SHP77 (cell line): ENCODE measurements at regions not wholly inside any gene's neighbourhood (a gene's known extent, or its start where the extent isn't known, plus 50 kb on each side); places are given as distances from the start of the nearest gene placed in this dataset.

Experiments
- DNase-seq, 2 experiments: peaks; one replicate each; lab custom pipeline; 2025; lab: John Stamatoyannopoulos, UW

DNA sequence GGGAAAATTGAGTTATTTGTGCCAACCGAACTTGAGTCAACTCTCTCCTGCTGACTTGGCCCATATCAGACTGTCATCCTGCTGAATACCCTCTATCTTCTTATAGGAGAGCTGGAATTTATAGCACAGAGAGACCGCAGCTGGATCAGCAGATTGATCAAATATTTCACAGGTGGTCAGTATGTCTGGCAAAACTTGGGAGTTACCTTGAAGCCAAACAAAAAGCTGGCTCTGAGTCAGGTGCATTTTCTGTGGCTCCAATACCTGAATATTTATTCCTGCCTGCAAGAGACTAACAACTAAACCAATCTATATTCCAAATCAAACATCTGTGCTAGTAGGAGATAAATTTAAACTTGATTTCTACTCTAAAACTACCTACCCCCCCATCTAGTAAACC, 752.1 kb upstream of the ALCAM start:
- DNase-seq, result no peak

DNA sequence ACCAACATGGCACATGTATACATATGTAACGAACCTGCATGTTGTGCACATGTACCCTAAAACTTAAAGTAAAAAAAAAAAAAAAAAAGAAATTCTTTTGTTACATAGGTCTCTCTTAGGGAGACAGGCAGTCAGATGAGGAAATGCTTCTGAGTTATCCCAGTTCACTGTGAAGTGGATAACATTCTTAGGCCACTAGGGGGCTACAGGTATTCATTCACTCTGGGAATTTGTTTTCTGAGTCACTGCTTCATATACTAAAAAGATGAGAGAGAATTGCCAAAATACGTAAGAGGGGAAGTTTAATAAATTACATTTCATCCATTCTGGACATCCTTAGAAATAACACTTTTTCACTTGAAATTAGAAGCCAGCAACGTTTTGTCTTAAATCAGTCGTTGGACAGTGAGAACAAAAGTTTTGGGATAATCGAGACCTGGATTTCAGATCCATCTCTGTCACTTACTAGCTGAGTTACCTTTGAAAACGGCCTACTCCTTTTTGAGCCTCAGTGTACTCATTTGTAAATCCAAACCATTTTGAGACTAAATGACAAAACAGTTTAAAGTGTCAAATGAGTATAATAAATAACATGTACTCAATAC, 738.4 kb upstream of the ALCAM start:
- peak in 1 of 2 experiments; percentile 34 for DNase-seq

DNA sequence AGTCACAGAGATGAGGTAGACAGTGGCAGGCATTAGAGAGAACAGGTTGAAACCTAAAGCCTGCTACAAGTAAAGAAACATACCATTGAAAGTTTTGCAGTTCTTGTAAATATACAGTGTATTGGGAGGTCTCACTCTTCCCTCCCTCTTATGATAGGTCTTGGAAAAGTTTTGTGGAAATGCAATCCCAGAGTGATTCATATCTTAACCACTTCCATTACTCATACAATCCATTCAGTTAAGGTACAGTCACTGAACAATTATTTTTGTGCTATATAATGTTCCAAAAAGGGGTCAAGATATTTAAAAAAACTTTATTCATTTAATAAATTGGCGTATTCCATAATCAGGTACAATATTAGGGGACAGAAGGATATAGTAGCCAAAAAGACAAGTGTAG, 737.7 kb upstream of the ALCAM start:
- no peak for DNase-seq

DNA sequence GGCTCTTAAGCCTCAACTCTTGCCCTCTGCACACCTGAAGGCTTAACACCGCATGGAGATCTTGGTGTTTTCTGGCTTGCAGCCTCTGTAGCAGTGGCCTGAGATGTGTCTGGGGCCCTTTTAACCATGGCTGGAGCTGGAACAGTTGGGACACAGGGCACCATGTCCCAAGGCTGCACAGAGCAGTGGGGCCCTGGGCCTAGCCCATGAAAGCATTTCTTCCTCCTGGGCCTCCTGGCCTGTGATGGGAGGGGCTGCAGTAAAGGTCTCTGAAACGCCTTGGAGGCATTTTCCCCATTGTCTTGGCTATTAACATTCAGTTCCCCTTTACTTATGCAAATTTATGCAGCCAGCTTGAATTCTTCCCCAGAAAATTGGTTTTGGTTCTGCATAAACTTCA, 735.5 kb upstream of the ALCAM start:
- DNase-seq, result no peak

DNA sequence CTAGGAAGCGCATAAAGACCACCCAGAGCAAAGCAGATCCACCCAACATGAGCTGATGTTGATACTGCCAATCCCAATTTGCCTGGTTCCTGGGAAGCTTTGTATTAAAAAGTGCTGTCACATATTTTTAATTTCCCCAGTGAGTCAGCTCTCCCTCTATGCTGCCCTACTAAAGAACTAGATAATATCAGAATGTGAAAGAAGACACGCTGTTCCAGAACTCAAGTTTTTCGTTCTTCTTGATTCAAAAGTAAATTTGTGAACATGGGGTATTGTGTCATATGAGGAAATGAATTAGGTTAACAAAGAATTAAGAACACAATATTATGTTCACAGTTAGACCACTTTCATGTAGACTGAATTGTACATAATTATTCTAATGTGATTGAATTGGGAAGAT, 734.2 kb upstream of the ALCAM start:
- DNase-seq, result no peak

DNA sequence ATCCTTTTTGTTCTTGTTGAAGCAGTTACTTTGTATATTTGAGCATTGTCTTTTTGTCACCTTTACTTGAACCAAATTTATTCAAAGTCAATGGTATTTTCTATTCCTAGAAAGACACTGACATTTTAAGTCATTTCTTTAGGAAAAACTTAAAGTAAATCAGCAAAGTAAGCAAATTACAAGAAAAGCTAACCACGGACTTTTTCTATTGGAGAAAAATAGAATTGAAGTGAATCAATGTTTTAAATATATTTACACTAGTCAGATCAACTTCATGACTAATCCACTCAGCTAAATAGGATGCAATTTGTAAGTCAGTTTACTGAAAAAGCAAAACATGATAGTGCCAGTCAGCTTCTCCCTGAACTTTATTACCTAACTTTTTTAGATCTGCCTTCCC, 733.8 kb upstream of the ALCAM start:
- DNase-seq, result no peak

DNA sequence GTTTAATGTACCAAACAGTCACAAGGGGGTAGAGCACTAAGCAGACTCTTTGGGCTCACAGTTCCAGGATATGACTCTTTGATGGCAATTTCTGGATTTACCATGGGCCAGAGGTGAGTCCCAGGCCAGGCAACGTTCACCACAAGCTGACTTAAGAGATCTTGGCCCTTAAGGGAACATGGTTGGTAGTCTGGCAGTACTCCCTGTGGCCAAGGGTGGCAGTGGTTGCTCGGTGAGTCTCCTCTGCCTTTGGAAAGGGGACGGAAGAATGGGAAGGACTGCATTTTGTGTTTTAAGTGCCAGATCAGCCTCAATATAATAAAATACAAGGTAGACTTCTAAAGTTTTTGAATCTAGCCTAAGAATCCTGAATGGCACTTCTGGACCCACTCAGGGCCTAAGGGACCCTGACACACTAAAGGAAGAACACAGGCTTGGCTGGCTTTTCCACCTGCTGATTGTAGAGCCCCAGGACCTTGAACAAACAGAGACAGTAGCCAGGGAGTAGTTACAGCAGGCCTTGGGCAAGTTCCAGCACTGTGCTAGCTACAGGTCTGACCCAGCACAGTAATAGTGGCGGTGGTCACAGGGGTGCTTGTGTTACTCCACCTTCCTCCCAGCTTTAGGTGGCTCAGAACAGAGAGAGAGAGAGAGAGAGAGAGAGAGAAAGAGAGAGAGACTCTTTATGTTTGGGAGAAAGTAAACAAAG, 730.7 kb upstream of the ALCAM start:
- DNase-seq, result no peak

DNA sequence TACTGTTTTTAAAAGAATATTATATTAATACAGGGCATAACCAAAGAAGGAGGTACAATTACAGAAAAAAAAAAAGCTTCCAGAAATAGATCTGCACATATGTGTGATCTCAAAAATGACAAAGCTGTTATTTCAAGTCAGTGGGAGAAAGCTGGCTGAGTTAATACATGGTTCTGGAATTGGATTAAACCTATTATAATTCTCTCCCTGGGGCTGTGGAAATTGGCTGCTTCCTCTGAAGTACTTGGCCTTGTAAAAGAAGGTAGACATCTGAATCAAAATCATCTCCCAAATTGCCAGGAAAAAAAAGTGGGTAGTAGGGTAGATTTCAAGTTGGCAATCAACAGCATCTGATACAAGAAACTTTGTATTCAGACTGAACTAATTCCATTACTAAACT, 723.9 kb upstream of the ALCAM start:
- DNase-seq, result no peak

DNA sequence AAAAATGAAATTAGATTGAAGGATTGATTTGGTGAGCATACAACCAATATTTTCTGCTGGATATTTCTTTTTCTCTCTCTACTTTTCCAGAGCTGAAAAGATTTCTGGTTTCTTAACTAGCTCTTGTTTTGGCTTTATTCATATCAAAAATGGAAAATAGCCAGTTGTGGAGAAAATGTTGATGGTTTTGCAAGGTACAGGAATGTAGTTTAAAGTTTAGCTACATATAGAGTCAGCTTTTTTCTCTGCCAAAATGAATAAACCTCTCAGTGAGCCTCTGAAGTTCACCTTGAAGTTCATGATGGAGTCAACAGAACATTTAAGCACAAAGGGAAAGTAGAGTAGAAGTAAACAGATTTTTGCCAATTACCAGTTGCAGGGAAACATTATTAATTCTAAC, 720.5 kb upstream of the ALCAM start:
- DNase-seq, result no peak

DNA sequence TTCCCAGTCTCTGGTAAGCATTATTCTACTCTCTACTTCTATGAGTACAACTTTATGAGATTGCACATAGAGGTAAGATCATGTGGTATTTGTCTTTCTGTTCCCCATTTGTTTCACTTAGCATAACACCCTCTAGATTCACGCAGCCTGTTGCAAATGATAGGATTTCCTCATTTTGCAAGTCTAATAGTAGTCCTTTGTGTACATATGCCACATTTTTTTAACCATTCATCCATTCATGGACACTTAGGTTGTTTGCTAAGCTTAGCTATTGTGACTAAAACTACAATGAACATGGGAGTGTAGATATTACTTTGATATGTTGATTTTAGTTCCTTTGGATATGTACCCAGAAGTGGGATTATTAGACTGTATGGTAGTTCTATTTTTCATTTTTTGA, 717.9 kb upstream of the ALCAM start:
- no peak for DNase-seq

GRCh38 chr3:104669083-104669482, 697.6 kb upstream of the ALCAM start:
- DNase-seq, result no peak

GRCh38 chr3:104672331-104672730, 694.4 kb upstream of the ALCAM start:
- DNase-seq, result no peak

DNA sequence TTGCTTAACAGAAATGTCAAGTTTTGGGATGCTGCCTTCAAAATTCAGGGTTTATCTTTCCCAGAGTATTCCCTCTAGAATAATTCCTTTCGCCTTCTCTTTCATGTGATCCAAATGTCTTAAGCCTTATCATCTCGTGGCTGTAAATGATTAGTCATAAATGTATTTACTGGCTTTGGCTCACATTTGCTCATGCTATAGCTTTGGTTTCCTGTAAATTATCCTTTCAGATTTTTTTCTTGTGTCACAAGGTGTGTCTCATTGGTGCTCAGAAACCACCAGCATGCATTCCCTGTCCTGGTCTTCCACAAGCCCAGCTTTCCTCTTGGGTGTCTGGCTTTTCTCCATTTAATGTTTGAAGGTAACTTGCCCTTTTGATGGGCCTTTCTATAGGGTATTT, 692.7 kb upstream of the ALCAM start:
- DNase-seq, result no peak

- no peak for DNase-seq
Measured at GRCh38 chr3:104676241-104676640, 690.5 kb upstream of the ALCAM start.

DNA sequence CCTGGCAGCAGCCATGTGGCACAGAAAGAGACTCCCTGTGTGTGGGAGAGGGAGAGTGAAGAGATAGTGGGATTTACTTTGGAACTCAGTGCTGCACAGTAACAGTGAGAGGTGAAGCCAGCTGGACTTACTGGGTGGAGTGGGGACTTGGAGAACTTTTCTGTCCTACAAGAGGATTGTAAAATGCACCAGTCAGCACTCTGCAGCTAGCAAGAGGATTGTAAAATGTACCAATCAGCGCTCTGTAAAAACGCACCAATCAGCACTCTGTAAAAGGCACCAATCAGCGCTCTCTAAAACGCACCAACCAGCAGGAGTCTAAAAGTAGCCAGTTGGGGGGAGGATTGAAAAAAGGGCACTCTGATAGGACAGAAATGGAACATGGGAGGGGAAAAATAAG, 688.8 kb upstream of the ALCAM start:
- DNase-seq, result no peak

DNA sequence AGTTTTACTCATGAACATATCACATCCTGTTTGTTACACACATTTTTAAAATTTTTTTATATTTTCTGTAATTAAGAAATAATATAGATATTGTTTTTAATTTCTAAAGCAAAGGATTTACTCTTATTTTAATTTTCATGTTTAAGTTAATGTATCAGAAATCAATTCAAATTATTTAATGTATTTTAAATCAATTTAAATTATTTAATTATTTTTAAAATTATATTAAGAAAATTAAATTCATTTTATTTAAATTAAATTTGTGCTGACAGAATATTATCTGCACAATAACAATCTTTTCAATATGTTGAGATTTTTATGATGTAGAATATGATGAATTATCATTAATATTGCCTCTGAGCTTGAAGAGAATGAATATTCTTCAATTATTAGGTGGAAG, 681.2 kb upstream of the ALCAM start:
- no peak for DNase-seq

DNA sequence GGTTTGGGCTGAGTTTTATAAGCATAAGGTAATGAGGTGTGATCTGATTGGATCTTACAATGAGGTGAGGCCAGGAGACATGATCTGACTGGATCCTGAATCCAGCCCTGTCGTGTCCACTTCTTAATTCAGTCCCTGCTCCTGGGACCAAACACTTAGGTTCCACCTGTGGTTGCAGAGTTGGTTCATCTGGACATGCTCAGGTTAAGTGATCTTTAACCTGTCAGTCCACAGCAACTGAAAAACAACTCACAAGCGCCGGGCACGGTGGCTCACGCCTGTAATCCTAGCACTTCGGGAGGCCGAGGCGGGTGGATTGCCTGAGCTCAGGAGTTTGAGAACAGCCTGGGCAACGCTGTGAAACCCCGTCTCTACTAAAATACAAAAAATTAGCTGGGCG, 679.3 kb upstream of the ALCAM start:
- DNase-seq, result no peak

- no peak for DNase-seq
Measured at GRCh38 chr3:104696470-104696869, 670.2 kb upstream of the ALCAM start.

DNA sequence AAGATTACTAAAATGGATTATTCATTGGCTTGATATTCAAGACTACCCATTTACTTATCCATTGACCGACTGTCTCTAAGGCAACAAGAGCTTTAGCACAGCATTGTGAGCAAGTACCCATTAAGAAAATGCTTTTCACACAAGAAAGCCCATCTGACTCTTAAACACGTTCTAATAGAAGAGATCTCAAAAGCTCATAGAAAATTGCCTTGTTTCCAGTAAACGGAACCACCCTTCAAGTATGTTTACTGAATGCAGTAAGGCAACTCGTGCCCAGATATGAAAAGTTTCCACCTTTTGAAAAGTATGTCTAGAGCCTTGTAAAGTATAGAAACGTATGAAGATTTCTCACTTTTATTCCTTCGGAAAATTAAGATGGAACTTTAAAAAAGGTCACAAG, 655.3 kb upstream of the ALCAM start:
- DNase-seq, result no peak

DNA sequence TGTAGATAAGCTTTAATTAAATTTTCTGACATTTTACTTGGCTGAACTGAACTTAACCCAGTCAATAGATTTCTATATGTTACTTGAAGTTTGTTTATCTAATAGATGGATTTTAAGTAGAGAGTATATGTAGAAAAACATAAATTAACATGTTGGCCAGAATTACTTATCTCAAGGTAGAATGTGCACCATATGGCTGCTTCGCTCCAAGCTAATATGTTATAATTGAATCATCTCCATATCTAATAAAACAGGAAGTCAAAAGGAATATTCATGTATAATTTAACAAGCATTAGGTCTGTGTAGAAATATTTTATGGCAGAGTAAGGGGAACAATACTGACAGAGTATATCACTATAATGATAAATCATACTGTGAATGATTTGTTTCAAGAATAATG, 650.7 kb upstream of the ALCAM start:
- DNase-seq, result no peak

DNA sequence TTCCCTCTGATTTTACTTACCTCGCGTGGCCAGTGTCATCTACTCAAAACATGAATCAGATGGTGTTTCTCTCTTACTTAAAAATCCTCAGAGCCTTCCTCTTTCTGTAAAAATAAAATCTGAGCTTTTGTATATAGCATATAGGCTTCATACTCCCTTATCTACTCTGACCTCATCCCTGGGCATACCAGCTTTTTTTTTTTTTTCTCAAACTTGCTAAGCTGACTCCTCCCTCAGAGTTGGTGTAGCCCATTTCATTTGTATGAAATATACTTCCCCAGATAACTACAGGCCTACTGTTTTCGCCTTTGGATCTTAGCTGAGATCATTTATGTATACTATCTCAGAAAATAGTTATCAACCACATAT, 648.9 kb upstream of the ALCAM start:
- no peak for DNase-seq

GRCh38 chr3:104723000-104723399, 643.7 kb upstream of the ALCAM start:
- DNase-seq, result no peak

DNA sequence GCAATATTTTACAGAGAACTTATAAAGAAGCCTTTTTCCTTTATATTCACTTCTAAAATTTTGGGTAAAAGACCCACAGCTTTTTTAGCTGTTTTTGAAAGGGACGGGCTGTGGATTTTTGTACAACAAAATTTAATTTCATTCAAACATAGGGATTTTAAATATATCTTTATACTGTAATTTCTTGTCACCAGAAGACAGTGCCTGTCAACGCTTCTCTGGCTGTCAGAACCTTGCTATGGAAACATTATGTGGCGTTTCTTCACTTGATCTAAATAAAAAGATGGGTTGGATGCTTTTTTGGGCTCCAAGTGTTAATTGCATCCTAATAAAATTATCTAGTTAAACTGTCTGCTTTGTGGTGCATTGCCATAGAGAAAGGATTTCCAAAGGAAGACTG, 635.6 kb upstream of the ALCAM start:
- DNase-seq, result no peak

- no peak for DNase-seq
Measured at GRCh38 chr3:104734627-104735026, 632.1 kb upstream of the ALCAM start.
